Keratinocyte (primary cell): ENCODE measurements at regions not wholly inside any gene's neighbourhood (a gene's known extent, or its start where the extent isn't known, plus 50 kb on each side); places are given as distances from the start of the nearest gene placed in this dataset.

Experiments
- DNase-seq: peaks from one replicate; pipeline ENCODE4 v3.0.0-alpha.2; 2011; ENCODE audit warnings: low read depth, missing footprints, low spot score
- FAIRE-seq: peaks from 2 replicates; lab custom pipeline; 2011; peaks lifted over from hg19 to GRCh38; lab: Jason Lieb, UNC
- H2AFZ ChIP-seq: 2 replicates; pipeline ENCODE4 v1.6.0; 2012; ENCODE audit warnings: low read length, control low read depth, inconsistent platforms; ENCODE audit not compliant: control insufficient read depth
- H3K27ac ChIP-seq: 2 replicates; pipeline ENCODE4 v1.5.1; 2011; ENCODE audit warnings: low read length; ENCODE audit not compliant: control insufficient read depth, insufficient read depth
- H3K27me3 ChIP-seq: 3 replicates; pipeline ENCODE4 v1.6.0; 2011; ENCODE audit warnings: low read length; ENCODE audit not compliant: control insufficient read depth, insufficient read depth; ENCODE audit errors: extremely low read depth
- H3K36me3 ChIP-seq, 2 experiments: 2 replicates in 1 of 2; 3 replicates in 1 of 2; pipeline ENCODE4 v1.5.1; 2011; ENCODE audit warnings: low read length in 2 of 2, mild to moderate bottlenecking in 1 of 2; ENCODE audit not compliant: control insufficient read depth in 2 of 2, insufficient read depth in 2 of 2; ENCODE audit errors: extremely low read depth in 1 of 2
- H3K4me1 ChIP-seq: 3 replicates; pipeline ENCODE4 v1.5.1; 2011; ENCODE audit warnings: low read length; ENCODE audit not compliant: control insufficient read depth, insufficient read depth; ENCODE audit errors: extremely low read depth
- H3K4me2 ChIP-seq: 3 replicates; pipeline ENCODE4 v1.6.0; 2011; ENCODE audit warnings: low read depth, low read length; ENCODE audit not compliant: control insufficient read depth, insufficient read depth; ENCODE audit errors: extremely low read depth
- H3K4me3 ChIP-seq, 3 experiments: fragments of 200-600 bp in 1 of 3; sonication (generic) in 1 of 3; 2 replicates in 2 of 3; 3 replicates in 1 of 3; pipeline ENCODE4 v1.5.1; 2011 to 2016; ENCODE audit warnings: low read length in 3 of 3, mild to moderate bottlenecking in 3 of 3, control low read depth in 2 of 3, inconsistent platforms in 1 of 3, low read depth in 1 of 3, mixed read lengths in 1 of 3, mixed run types in 1 of 3, moderate library complexity in 1 of 3; ENCODE audit not compliant: control insufficient read depth in 2 of 3, insufficient read depth in 2 of 3; ENCODE audit errors: extremely low read depth in 1 of 3
- H3K79me2 ChIP-seq: 2 replicates; pipeline ENCODE4 v1.6.0; 2012; ENCODE audit warnings: low read length; ENCODE audit not compliant: control insufficient read depth, insufficient read depth
- H3K9ac ChIP-seq: 3 replicates; pipeline ENCODE4 v1.6.0; 2011; ENCODE audit warnings: low read length; ENCODE audit not compliant: control insufficient read depth, insufficient read depth; ENCODE audit errors: extremely low read depth
- H3K9me1 ChIP-seq: 3 replicates; pipeline ENCODE4 v1.6.0; 2011; ENCODE audit warnings: low read length; ENCODE audit not compliant: control insufficient read depth, insufficient read depth; ENCODE audit errors: extremely low read depth
- H3K9me3 ChIP-seq: 2 replicates; pipeline ENCODE4 v1.5.1; 2012; ENCODE audit warnings: low read depth, low read length; ENCODE audit not compliant: control insufficient read depth
- H4K20me1 ChIP-seq: 3 replicates; pipeline ENCODE4 v1.6.0; 2011; ENCODE audit warnings: low read length; ENCODE audit not compliant: control insufficient read depth, insufficient read depth; ENCODE audit errors: extremely low read depth
- EZH2 ChIP-seq: IDR thresholded peaks from one replicate; pipeline ENCODE4 v1.6.1; 2012; ENCODE audit warnings: inconsistent platforms, mild to moderate bottlenecking, low read length, moderate library complexity
- dilution Hi-C: fragments of 300-500 bp; cut with MboI; formaldehyde crosslinking; loops from one replicate; pipeline ENCODE4 v1.7.0; 2020; ENCODE audit warnings: low sequenced_read_pairs; ENCODE audit not compliant: extremely low pct_ligation_motif_present
- TF ChIP-seq, protein P1 (sequence below), 3 experiments: IDR thresholded peaks in 1 of 3; conservative IDR thresholded peaks in 1 of 3; optimal IDR thresholded peaks in 1 of 3; 2 replicates in 2 of 3; 3 replicates in 1 of 3; pipeline versions ENCODE3 to v1.5.1; 2011; ENCODE audit warnings: low read length in 3 of 3, mild to moderate bottlenecking in 3 of 3, moderate library complexity in 2 of 3, control low read depth in 1 of 3, inconsistent platforms in 1 of 3; ENCODE audit not compliant: insufficient read depth in 2 of 3; ENCODE audit errors: extremely low read depth in 1 of 3

DNA sequence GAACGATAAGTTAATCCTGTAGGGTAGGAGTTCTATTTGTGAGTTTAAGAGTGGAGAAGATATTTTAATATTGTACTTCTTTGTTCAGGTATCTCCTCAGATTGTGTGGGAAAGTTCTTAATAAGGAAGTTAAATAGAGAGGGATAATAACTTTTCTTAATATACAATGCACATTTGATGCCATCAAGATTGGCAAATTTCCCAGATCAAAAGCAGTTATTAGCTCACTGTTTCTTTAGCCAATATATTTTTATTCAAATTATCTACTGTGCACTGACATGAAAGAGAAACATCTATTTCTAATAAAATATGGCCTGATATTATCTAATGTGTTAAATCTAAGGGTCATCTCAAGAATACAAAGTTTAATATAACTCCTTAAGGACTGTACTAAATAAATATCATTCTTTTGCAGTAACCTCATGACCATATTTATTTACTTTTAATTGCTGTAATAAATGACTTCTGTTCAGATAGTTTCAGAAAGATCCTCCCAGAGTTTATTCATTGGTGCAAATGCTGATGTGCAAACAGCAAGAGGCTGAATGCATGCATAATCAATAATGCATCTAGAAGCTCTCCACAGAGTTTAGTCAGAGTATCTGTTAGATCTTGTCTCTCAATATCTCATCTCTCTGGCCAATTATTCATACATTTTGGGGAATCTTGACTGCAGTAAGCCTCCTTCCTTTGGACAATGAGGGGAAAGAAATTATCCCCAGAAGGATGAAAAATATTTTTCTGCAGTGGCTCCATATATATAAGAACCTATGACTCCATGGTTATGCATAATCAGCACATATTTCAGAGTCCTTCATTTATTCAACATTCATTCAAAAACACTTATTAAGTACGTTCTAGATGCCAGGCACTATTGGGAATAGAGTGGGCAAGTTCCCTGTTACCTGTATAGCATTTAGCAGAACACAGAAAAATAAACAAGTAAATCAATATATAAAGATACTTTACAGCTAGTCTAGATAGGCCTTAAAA is 85.3 kb downstream of the SPATA31D1 start:
- DNase-seq (no peak), FAIRE-seq (no peak)
- no peak overlapping the region for H3K4me3 ChIP-seq
- no peak overlapping the region for H2AFZ ChIP-seq
- H3K9me1 ChIP-seq, result no peaks in the 10 kb centered on the region
- no peaks in the 10 kb centered on the region for H3K36me3 ChIP-seq
- no peaks in the 10 kb centered on the region for H3K27me3 ChIP-seq
- no peaks in the 10 kb centered on the region for H3K4me1 ChIP-seq
- no peaks in the 10 kb centered on the region for H4K20me1 ChIP-seq
- dilution Hi-C loops, result no loop called here
- no peaks in the 10 kb centered on the region for H3K9me3 ChIP-seq
- H3K9ac ChIP-seq, result no peak overlapping the region
- no peak overlapping the region for H3K27ac ChIP-seq
- H3K79me2 ChIP-seq, result no peaks in the 10 kb centered on the region
- TF ChIP-seq EZH2, result no peak
- TF ChIP-seq, protein P1, sequence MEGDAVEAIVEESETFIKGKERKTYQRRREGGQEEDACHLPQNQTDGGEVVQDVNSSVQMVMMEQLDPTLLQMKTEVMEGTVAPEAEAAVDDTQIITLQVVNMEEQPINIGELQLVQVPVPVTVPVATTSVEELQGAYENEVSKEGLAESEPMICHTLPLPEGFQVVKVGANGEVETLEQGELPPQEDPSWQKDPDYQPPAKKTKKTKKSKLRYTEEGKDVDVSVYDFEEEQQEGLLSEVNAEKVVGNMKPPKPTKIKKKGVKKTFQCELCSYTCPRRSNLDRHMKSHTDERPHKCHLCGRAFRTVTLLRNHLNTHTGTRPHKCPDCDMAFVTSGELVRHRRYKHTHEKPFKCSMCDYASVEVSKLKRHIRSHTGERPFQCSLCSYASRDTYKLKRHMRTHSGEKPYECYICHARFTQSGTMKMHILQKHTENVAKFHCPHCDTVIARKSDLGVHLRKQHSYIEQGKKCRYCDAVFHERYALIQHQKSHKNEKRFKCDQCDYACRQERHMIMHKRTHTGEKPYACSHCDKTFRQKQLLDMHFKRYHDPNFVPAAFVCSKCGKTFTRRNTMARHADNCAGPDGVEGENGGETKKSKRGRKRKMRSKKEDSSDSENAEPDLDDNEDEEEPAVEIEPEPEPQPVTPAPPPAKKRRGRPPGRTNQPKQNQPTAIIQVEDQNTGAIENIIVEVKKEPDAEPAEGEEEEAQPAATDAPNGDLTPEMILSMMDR (optimal IDR thresholded peaks at IDR 0.05 in 1 of 3, IDR thresholded peaks at IDR 0.05 in 1 of 3, conservative IDR thresholded peaks at IDR 0.05 in 1 of 3; ENCODE audit: extremely low read depth in 1 of 3, insufficient read depth in 2 of 3, low read length in 3 of 3), result no peak
- H3K4me2 ChIP-seq, result no peak overlapping the region

DNA sequence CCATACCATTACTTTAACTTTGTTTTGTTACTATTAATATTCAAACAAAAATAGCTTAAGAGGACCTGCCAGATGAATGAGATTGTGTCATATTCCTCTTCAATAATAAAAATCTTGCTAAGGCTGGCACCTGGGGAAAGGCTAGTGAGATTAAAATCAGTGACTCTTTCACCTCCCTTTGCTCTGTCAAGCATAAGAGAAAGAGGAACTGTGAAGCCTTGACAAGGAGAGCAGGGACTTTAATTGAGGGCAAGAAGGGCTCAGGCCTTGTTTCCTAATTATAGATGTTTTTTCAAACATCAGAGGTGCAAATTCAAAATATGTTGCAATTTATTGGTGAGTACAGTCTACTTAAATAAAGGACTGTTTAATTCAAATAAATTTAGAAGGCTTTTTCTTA is 91.7 kb downstream of the SPATA31D1 start:
- dilution Hi-C loops, result no loop called here
- Histone ChIP-seq H4K20me1 (no peaks in the 10 kb centered on the region), H3K79me2 (no peaks in the 10 kb centered on the region), H3K27me3 (no peaks in the 10 kb centered on the region), H2AFZ (no peak overlapping the region), H3K9me1 (no peaks in the 10 kb centered on the region), H3K36me3 (no peaks in the 10 kb centered on the region), H3K27ac (no peak overlapping the region), H3K9ac (no peak overlapping the region), H3K4me1 (no peaks in the 10 kb centered on the region), H3K4me2 (no peak overlapping the region), H3K9me3 (no peaks in the 10 kb centered on the region), H3K4me3 (no peak overlapping the region)
- FAIRE-seq (no peak), DNase-seq (no peak)
- TF ChIP-seq EZH2, result no peak
- TF ChIP-seq, protein P1 (optimal IDR thresholded peaks at IDR 0.05 in 1 of 3, IDR thresholded peaks at IDR 0.05 in 1 of 3, conservative IDR thresholded peaks at IDR 0.05 in 1 of 3; ENCODE audit: extremely low read depth in 1 of 3, insufficient read depth in 2 of 3, low read length in 3 of 3), result no peak
